GM21515 (cell line): ENCODE measurements at regions not wholly inside any gene's neighbourhood (a gene's known extent, or its start where the extent isn't known, plus 50 kb on each side); places are given as distances from the start of the nearest gene placed in this dataset.
"Not testable (repeated sequence)": the region's sequence is repeated elsewhere in the genome, so short reads cannot be mapped to it uniquely, and the experiment has no call there.

ENCODE experiments used
- ATAC-seq: cut with Tn5 transposase; IDR thresholded peaks from one replicate; pipeline ENCODE4 v1.9.1; 2021; ENCODE audit not compliant: unreplicated experiment

- no peak for ATAC-seq
Observed at GRCh38 chr1:172914501-172915144, 136.1 kb downstream of the TNFSF18 start.

- ATAC-seq: no peak
Observed at GRCh38 chr1:172915271-172915670, 135.5 kb downstream of the TNFSF18 start.

- ATAC-seq: no peak
Observed at GRCh38 chr1:172916116-172916515, 134.6 kb downstream of the TNFSF18 start.

- ATAC-seq: no peak
Observed at GRCh38 chr1:172917972-172918371, 132.8 kb downstream of the TNFSF18 start.

GRCh38 chr1:172918478-172918877, 132.3 kb downstream of the TNFSF18 start:
- no peak for ATAC-seq

GRCh38 chr1:172926070-172926469, 124.7 kb downstream of the TNFSF18 start:
- ATAC-seq: no peak

GRCh38 chr1:172928412-172928811, 122.3 kb downstream of the TNFSF18 start:
- ATAC-seq: no peak

- ATAC-seq: no peak
Observed at GRCh38 chr1:172929006-172929405, 121.7 kb downstream of the TNFSF18 start.

GRCh38 chr1:172930142-172930541, 120.6 kb downstream of the TNFSF18 start:
- ATAC-seq: no peak

- no peak for ATAC-seq
Observed at GRCh38 chr1:172931340-172931739, 119.4 kb downstream of the TNFSF18 start.

- ATAC-seq: no peak
Observed at GRCh38 chr1:172931761-172932160, 119.0 kb downstream of the TNFSF18 start.

GRCh38 chr1:172932981-172933380, 117.8 kb downstream of the TNFSF18 start:
- ATAC-seq: no peak

GRCh38 chr1:172934417-172934762, 116.4 kb downstream of the TNFSF18 start:
- no peak for ATAC-seq

- no peak for ATAC-seq
Observed at GRCh38 chr1:172935062-172935592, 115.6 kb downstream of the TNFSF18 start.

GRCh38 chr1:172936088-172936645, 114.6 kb downstream of the TNFSF18 start:
- no peak for ATAC-seq

GRCh38 chr1:172938681-172939080, 112.1 kb downstream of the TNFSF18 start:
- no peak for ATAC-seq

GRCh38 chr1:172939475-172939874, 111.3 kb downstream of the TNFSF18 start:
- ATAC-seq: no peak

GRCh38 chr1:172940174-172940855, 110.4 kb downstream of the TNFSF18 start:
- no peak for ATAC-seq

GRCh38 chr1:172941471-172941870, 109.3 kb downstream of the TNFSF18 start:
- ATAC-seq: no peak

GRCh38 chr1:172941945-172942344, 108.8 kb downstream of the TNFSF18 start:
- no peak for ATAC-seq

GRCh38 chr1:172943138-172943537, 107.6 kb downstream of the TNFSF18 start:
- ATAC-seq: not testable (repeated sequence)

GRCh38 chr1:172944931-172945330, 105.8 kb downstream of the TNFSF18 start:
- ATAC-seq: no peak
